ENCODE measurements at regions not wholly inside any gene's neighbourhood (a gene's known extent, or its start where the extent isn't known, plus 50 kb on each side); places are given as distances from the start of the nearest gene placed in this dataset.

- TF ChIP-seq CTCF (IDR thresholded peaks at IDR 0.05) = no peak
- no peak for TF ChIP-seq POLR2A (IDR thresholded peaks at IDR 0.05)
Observed at GRCh38 chr21:15172963-15173362, 108.2 kb upstream of the NRIP1 start.

All from heart left ventricle (tissue), 13 donors.